ENCODE measurements at regions not wholly inside any gene's neighbourhood (a gene's known extent, or its start where the extent isn't known, plus 50 kb on each side); places are given as distances from the start of the nearest gene placed in this dataset.
A peak's percentile ranks its signal among the peaks of the same experiment; 100 is the strongest.

DNA sequence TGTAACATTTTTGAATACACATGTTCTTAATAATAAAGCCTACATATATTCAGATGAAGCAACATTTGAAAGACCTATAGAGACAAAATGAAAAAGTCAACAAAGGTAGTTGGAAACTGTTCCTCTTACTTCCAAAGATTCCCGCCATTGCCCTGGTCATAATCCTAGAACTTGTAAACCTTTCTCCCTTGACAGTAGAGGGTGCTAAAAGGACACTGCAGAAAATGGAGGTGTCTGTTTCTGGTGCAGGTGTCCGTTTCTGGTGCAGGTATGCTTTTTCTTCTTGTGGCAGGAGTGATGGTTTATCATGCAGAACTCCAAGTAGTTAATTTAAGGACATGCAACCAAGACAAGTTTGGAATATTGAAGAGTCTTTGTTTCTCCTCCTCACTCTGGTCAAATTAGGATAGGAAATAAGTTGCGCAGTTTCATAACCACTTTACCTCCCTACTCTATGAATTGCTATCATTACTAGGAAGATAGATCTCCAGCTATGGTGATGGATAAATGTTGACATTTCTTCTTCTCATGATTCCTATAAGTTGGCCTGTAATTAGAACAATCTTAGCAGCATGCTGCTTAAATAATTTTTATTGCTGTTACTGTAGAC is 56.0 kb upstream of the FAM174A start:
- DNase-seq (ENCODE audit: low read depth): no peak
- in situ Hi-C loops (cut with HindIII; ENCODE audit: low sequenced_read_pairs): no loop called here
- TF ChIP-seq, protein P1, sequence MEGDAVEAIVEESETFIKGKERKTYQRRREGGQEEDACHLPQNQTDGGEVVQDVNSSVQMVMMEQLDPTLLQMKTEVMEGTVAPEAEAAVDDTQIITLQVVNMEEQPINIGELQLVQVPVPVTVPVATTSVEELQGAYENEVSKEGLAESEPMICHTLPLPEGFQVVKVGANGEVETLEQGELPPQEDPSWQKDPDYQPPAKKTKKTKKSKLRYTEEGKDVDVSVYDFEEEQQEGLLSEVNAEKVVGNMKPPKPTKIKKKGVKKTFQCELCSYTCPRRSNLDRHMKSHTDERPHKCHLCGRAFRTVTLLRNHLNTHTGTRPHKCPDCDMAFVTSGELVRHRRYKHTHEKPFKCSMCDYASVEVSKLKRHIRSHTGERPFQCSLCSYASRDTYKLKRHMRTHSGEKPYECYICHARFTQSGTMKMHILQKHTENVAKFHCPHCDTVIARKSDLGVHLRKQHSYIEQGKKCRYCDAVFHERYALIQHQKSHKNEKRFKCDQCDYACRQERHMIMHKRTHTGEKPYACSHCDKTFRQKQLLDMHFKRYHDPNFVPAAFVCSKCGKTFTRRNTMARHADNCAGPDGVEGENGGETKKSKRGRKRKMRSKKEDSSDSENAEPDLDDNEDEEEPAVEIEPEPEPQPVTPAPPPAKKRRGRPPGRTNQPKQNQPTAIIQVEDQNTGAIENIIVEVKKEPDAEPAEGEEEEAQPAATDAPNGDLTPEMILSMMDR (IDR thresholded peaks at IDR 0.05; ENCODE audit: low read depth, low read length, missing control alignments): peak; percentile 59
- no peak overlapping the region for H3K4me3 ChIP-seq (ENCODE audit: low read depth, low read length)

DNA sequence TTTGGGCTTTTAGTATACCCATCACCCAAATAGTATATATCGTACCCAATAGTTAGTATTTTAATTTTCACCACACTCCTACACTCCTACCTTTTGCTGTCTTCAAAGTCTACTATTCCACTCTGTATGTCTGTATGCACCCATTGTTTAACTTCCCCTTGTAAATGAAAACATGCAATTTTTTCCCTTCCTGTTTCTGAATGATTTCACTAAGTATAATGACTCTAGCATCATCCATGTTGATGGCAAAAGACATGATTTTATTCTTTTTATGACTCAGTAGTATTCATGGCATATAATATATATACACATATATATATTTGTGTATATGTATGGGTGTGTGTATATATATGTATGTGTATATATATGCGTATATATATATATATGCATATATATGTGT is 63.1 kb upstream of the FAM174A start:
- DNase-seq (ENCODE audit: low read depth): no peak
- H3K4me3 ChIP-seq (ENCODE audit: low read depth, low read length): no peak overlapping the region
- TF ChIP-seq, protein P1 (IDR thresholded peaks at IDR 0.05; ENCODE audit: low read depth, low read length, missing control alignments): no peak
- in situ Hi-C loops (cut with HindIII; ENCODE audit: low sequenced_read_pairs): no loop called here

DNA sequence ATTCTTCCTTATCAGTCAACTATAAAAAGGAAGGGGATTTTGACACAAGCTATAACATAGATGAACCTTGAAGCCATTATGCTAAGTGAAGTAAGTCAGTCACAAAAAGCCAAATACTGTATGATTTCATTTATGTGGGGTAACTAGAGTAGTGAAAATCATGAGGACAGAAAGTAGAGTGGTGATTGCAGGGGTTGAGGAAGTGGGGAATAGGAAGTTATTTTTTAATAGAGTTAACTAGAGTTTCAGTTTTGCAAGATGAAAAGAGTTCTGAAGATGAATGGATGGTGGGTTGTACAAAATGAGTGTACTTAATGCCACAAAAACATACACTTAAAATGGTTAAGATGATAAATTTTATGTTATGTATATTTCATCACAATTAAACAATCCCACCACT is 65.4 kb upstream of the FAM174A start:
- TF ChIP-seq, protein P1 (IDR thresholded peaks at IDR 0.05; ENCODE audit: low read depth, low read length, missing control alignments): no peak
- H3K4me3 ChIP-seq (ENCODE audit: low read depth, low read length): no peak overlapping the region
- in situ Hi-C loops (cut with HindIII; ENCODE audit: low sequenced_read_pairs): no loop called here
- DNase-seq (ENCODE audit: low read depth): no peak

DNA sequence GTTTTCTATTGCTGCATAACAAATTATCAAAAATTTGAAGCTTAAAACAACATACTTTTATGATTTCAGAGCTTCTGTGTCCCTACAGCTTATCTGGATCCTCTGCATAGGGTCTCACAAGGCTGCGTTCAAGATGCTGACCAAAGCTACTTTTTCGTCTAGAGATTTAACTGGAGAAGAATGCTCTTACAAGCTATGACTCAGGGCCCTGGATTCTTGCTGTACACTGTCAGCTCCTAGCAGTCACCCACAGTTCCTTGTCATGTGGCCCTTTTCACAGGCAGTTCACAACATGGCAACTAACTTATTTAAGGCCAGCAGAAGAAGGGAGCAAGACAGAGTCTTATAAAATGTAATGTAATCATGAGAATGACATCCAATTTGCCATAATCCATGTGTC is 70.8 kb upstream of the FAM174A start:
- in situ Hi-C loops (cut with HindIII; ENCODE audit: low sequenced_read_pairs): no loop called here
- H3K4me3 ChIP-seq (ENCODE audit: low read depth, low read length): no peak overlapping the region
- DNase-seq (ENCODE audit: low read depth): peak; percentile 38
- TF ChIP-seq, protein P1 (IDR thresholded peaks at IDR 0.05; ENCODE audit: low read depth, low read length, missing control alignments): no peak

DNA sequence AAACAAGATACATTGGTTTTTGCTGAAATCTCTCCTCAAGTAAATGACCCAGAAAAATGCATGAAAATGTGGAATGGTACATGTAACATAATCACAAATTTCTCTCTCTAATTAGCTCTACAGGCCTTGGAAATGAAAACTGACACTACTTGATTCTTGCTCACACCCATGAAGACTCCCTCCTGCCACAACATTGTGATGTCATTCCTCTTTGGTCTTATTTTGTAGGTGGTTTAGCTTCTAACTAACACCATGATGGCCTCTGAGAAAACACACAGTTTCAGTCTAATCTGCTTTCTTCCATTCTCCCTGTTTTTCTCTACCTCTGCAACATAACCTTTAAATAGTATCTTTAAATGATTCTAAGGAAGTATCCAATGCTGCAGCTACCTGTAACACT is 78.6 kb upstream of the FAM174A start:
- no peak for DNase-seq (ENCODE audit: low read depth)
- in situ Hi-C loops (cut with HindIII; ENCODE audit: low sequenced_read_pairs): no loop called here
- TF ChIP-seq, protein P1 (IDR thresholded peaks at IDR 0.05; ENCODE audit: low read depth, low read length, missing control alignments): no peak
- H3K4me3 ChIP-seq (ENCODE audit: low read depth, low read length): no peak overlapping the region

DNA sequence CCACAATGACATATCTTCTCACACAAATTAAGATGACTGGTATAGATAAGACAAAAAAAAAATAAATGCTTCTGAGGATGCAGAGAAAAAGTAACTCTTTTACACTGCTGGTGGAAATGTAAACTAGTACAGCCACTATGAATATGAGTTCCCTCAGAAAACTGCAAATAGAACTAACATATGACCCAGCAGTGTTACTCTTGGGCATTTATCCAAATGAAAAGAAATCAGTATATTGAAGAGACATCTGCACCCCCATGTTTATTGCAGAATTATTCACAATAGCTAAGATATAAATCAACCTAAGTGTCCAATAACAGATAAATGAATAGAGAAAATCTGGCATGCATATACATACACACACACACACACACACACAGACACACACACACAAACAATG is 83.0 kb upstream of the FAM174A start:
- in situ Hi-C loops (cut with HindIII; ENCODE audit: low sequenced_read_pairs): no loop called here

More for the DNA sequence above, 83.0 kb upstream of the FAM174A start:
- no peak for DNase-seq (ENCODE audit: low read depth)
- TF ChIP-seq, protein P1 (IDR thresholded peaks at IDR 0.05; ENCODE audit: low read depth, low read length, missing control alignments): no peak
- no peak overlapping the region for H3K4me3 ChIP-seq (ENCODE audit: low read depth, low read length)
